ENCODE measurements at regions not wholly inside any gene's neighbourhood (a gene's known extent, or its start where the extent isn't known, plus 50 kb on each side); places are given as distances from the start of the nearest gene placed in this dataset.

- TF ChIP-seq JUN (IDR thresholded peaks at IDR 0.05; ENCODE audit: borderline replicate concordance, insufficient read depth, insufficient read length, low read depth), result no peak
- TF ChIP-seq GATA2 (IDR thresholded peaks at IDR 0.05; ENCODE audit: insufficient read depth, insufficient read length, low read depth, low read length), result no peak
- no peak for TF ChIP-seq FOS (IDR thresholded peaks at IDR 0.05; ENCODE audit: borderline replicate concordance, insufficient read depth, low read length)
- TF ChIP-seq POLR2AphosphoS5 (IDR thresholded peaks at IDR 0.05; ENCODE audit: insufficient read depth, low read depth, low read length), result no peak
- no peak for TF ChIP-seq MAX (IDR thresholded peaks at IDR 0.05; ENCODE audit: insufficient read depth, insufficient read length)
- TF ChIP-seq POLR2A (IDR thresholded peaks at IDR 0.05; ENCODE audit: low read depth, low read length), result no peak
- TF ChIP-seq EZH2 (IDR thresholded peaks at IDR 0.05; ENCODE audit: borderline replicate concordance, low read depth, low read length, severe bottlenecking), result no peak
- no peak for TF ChIP-seq MYC (IDR thresholded peaks at IDR 0.05; ENCODE audit: low read depth, low read length)
- no peaks in the 10 kb centered on the region for H3K9me3 ChIP-seq (replicated peaks; ENCODE audit: control insufficient read depth, insufficient read depth, low read length)
- DNase-seq (ENCODE audit: low read depth, low spot score) (no peak), FAIRE-seq (no peak)
- no peak overlapping the region for H3K4me2 ChIP-seq (ENCODE audit: insufficient read depth, low read length)
- no TSS peak for BruUV-seq (replicated peaks)
- no peaks in the 10 kb centered on the region for H4K20me1 ChIP-seq (replicated peaks; ENCODE audit: control insufficient read depth, extremely low read depth, insufficient read depth, low read length)
- H3K79me2 ChIP-seq (ENCODE audit: control insufficient read depth, insufficient read depth, low read length), result no peaks in the 10 kb centered on the region
- intact Hi-C loops (cut with micrococcal nuclease), result no loop called here
- no peak overlapping the region for H2AFZ ChIP-seq (ENCODE audit: low read depth, low read length)
- no peaks in the 10 kb centered on the region for H3K36me3 ChIP-seq (ENCODE audit: control insufficient read depth in 2 of 2, extremely low read depth in 1 of 2, insufficient read depth in 2 of 2, low read length in 2 of 2)
- H3K4me3 ChIP-seq (replicated peaks in 1 of 3; ENCODE audit: insufficient read depth in 1 of 3, low read depth in 1 of 3, low read length in 3 of 3), result no peak overlapping the region
- no peak overlapping the region for H3K27ac ChIP-seq (ENCODE audit: insufficient read depth, low read depth, low read length)
- peaks cover 0 to 3% of the 10 kb centered on the region in 2 experiments for H3K27me3 ChIP-seq (ENCODE audit: control insufficient read depth in 2 of 2, insufficient read depth in 2 of 2, low read length in 2 of 2)
- ChIA-PET CTCF (no interaction called here), POLR2A (no interaction called here)
- dilution Hi-C loops (cut with MboI; ENCODE audit: extremely low pct_ligation_motif_present, low sequenced_read_pairs), result no loop called here
- H3K9ac ChIP-seq (replicated peaks; ENCODE audit: extremely low read depth, insufficient read depth, low read length), result no peak overlapping the region
- no peaks in the 10 kb centered on the region for H3K9me1 ChIP-seq (replicated peaks; ENCODE audit: control insufficient read depth, extremely low read depth, insufficient read depth, low read length)
- H3K4me1 ChIP-seq (ENCODE audit: control insufficient read depth, extremely low read depth, insufficient read depth, low read length), result no peaks in the 10 kb centered on the region
Observed at GRCh38 chr21:43274946-43275310, 106.1 kb downstream of the CRYAA start.
